Tibial artery (tissue), 4 donors: ENCODE measurements at regions not wholly inside any gene's neighbourhood (a gene's known extent, or its start where the extent isn't known, plus 50 kb on each side); places are given as distances from the start of the nearest gene placed in this dataset.

ENCODE experiments used
- DNase-seq, 2 donors: peaks; one replicate each; pipeline ENCODE4 v3.0.0-alpha.2; 2019
- H3K27ac ChIP-seq, 2 donors: fragments of 200-600 bp; sonication (generic) in 1 of 2; 1 replicate in 1 of 2; 2 replicates in 1 of 2; pipeline ENCODE4 v1.5.1; 2018 to 2019; ENCODE audit warnings: mild to moderate bottlenecking in 1 of 2
- H3K27me3 ChIP-seq, 2 donors: fragments of 200-600 bp; sonication (generic) in 1 of 2; one replicate each; pipeline versions ENCODE4 v1.5.1 to v1.6.0; 2016 to 2019
- H3K36me3 ChIP-seq, 3 donors: fragments of 200-600 bp; sonication (generic) in 2 of 3; one replicate each; pipeline ENCODE4 v1.5.1; 2016 to 2019; ENCODE audit warnings: mild to moderate bottlenecking in 2 of 3
- H3K4me1 ChIP-seq, 4 donors: fragments of 200-600 bp; sonication (generic) in 2 of 4; 1 replicate in 3 of 4; 2 replicates in 1 of 4; pipeline ENCODE4 v1.5.1; 2016 to 2019
- H3K4me3 ChIP-seq, 2 donors: fragments of 200-600 bp; sonication (generic) in 1 of 2; 1 replicate in 1 of 2; 2 replicates in 1 of 2; pipeline ENCODE4 v1.5.1; 2018 to 2019; ENCODE audit warnings: mild to moderate bottlenecking in 2 of 2
- H3K9me3 ChIP-seq, 3 donors: fragments of 200-600 bp; sonication (generic) in 1 of 3; one replicate each; pipeline ENCODE4 v1.5.1; 2016 to 2019
- intact Hi-C: fragments of 100-400 bp; cut with DNase I; formaldehyde crosslinking; loops from one replicate; pipeline ENCODE4 v1.15.0; 2023; ENCODE audit warnings: low total_unique reads
- TF ChIP-seq, protein P1 (sequence below), 2 experiments: fragments of 200-600 bp in 1 of 2; fragments of 450-650 bp in 1 of 2; IDR thresholded peaks; one replicate each; pipeline ENCODE4 v1.5.1; 2017 to 2019; ENCODE audit warnings: antibody characterized with exemption in 2 of 2, mild to moderate bottlenecking in 1 of 2, moderate library complexity in 1 of 2

DNA sequence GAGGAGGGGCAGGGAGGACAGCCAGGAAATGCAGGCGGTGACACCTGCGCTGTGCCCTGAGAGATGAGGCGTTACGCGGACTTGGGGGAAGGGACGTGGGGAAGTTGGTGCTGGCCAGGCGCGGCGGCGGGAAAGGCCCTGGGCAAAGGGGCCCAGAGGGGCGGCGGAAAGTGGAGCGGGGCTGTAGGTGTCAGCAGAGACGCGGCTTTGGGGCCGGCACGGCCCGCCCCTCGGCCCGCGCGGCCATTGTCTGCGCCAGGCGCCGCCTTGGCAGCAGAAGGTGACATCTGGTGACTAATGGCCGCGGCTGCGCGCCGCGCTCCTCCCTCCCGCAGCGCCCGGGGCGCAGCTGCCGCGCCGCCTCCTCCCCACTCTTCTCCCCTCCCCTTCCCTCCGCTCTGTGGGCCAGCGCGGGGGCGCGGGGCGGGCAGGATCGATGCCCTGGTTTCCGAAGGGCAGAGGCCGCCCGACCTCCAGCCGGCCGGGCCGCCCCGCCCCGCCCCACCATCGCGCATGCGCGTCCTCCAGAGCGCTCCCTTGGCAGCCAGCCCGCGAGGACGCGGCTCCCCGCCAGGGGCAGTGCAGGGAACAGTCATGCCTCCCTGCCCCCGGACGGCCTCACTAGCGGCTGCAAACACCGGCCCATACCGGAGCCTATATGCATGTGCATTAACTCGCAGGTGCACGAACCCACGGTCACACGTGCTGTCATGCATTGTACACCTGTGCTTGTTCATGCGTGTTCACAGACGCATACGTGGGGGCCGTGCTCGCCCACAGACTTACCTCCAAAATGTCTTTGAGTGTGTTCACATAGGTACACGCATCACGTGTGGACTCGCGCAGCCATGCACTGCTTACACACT is 269.6 kb downstream of the RPS24 start:
- Histone ChIP-seq H3K9me3 (no peaks in the 10 kb centered on the region), H3K36me3 (no peaks in the 10 kb centered on the region), H3K4me3 (peak overlapping the region; percentile 60), H3K4me1 (peaks cover 4 to 14% (median 10%) of the 10 kb centered on the region in 4 donors), H3K27me3 (no peaks in the 10 kb centered on the region), H3K27ac (peak overlapping the region; percentile 78 to 89)
- DNase-seq: peak; percentile 90 to 96
- intact Hi-C loops: loop anchor here (5.0 kb wide), 3 partner anchors 91 to 894 kb away; no protein-coding TSS in a partner anchor
- TF ChIP-seq, protein P1, sequence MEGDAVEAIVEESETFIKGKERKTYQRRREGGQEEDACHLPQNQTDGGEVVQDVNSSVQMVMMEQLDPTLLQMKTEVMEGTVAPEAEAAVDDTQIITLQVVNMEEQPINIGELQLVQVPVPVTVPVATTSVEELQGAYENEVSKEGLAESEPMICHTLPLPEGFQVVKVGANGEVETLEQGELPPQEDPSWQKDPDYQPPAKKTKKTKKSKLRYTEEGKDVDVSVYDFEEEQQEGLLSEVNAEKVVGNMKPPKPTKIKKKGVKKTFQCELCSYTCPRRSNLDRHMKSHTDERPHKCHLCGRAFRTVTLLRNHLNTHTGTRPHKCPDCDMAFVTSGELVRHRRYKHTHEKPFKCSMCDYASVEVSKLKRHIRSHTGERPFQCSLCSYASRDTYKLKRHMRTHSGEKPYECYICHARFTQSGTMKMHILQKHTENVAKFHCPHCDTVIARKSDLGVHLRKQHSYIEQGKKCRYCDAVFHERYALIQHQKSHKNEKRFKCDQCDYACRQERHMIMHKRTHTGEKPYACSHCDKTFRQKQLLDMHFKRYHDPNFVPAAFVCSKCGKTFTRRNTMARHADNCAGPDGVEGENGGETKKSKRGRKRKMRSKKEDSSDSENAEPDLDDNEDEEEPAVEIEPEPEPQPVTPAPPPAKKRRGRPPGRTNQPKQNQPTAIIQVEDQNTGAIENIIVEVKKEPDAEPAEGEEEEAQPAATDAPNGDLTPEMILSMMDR (IDR thresholded peaks at IDR 0.05): peak; percentile 74 to 87

GRCh38 chr10:78304091-78305045 is 270.7 kb downstream of the RPS24 start:
- H3K27me3 ChIP-seq: no peaks in the 10 kb centered on the region
- H3K9me3 ChIP-seq: no peaks in the 10 kb centered on the region
- H3K27ac ChIP-seq: no peak overlapping the region
- no peak for DNase-seq
- H3K36me3 ChIP-seq: no peaks in the 10 kb centered on the region
- H3K4me3 ChIP-seq: no peak overlapping the region
- H3K4me1 ChIP-seq: peaks cover 4 to 14% (median 10%) of the 10 kb centered on the region in 4 donors
- intact Hi-C loops: loop anchor here (5.0 kb wide), 3 partner anchors 92 to 893 kb away; no protein-coding TSS in a partner anchor
- TF ChIP-seq, protein P1 (IDR thresholded peaks at IDR 0.05): no peak

DNA sequence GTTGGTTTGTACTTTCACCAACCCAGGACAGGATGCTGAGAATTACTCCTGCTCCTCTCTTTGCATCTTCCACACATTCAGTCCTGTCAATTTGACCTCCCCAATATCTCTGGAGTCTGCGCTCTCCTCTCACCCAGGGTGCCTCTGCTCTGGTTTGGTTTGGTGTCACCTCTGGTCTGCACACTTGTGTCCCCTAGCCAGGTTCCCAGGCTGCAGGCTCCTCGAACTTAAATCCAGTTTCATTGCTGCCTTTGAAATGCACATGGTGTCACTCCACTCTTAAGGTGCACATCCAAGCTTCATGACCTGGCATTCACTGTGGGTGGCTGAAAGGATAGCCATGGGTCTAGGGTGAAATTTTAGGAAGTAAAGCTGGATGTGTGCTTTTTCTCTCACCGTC is 271.6 kb downstream of the RPS24 start:
- Histone ChIP-seq H3K36me3 (no peaks in the 10 kb centered on the region), H3K27ac (no peak overlapping the region), H3K9me3 (no peaks in the 10 kb centered on the region), H3K4me3 (no peak overlapping the region), H3K4me1 (peaks cover 4 to 14% (median 10%) of the 10 kb centered on the region in 4 donors), H3K27me3 (no peaks in the 10 kb centered on the region)
- intact Hi-C loops: no loop called here
- TF ChIP-seq, protein P1 (IDR thresholded peaks at IDR 0.05): no peak
- no peak for DNase-seq

GRCh38 chr10:78306358-78306757 is 272.7 kb downstream of the RPS24 start:
- intact Hi-C loops: no loop called here
- H3K4me1 ChIP-seq: peaks cover 4 to 14% (median 10%) of the 10 kb centered on the region in 4 donors
- no peak overlapping the region for H3K27ac ChIP-seq
- no peak overlapping the region for H3K4me3 ChIP-seq
- H3K27me3 ChIP-seq: no peaks in the 10 kb centered on the region
- DNase-seq: no peak
- H3K9me3 ChIP-seq: no peaks in the 10 kb centered on the region
- TF ChIP-seq, protein P1 (IDR thresholded peaks at IDR 0.05): no peak
- H3K36me3 ChIP-seq: no peaks in the 10 kb centered on the region

DNA sequence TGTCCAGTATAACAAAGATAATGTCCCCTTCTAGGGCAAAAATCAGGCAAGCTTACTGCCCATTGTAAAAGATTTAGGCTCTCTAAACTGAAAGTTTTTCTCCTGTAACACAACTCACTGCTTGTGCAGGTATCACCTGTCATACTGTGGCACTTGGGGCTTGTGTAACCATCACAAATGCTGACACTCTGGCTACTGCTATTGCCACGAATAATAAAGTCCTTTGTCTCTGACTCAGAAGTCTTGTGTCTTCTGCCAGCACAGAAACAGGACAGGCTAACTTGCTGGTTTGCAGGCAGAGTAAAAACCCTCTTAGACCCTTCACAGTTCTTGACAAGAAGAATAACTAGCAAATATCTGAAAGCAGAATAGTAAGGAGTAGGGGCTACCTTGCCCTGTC is 273.9 kb downstream of the RPS24 start:
- Histone ChIP-seq H3K4me3 (no peak overlapping the region), H3K9me3 (no peaks in the 10 kb centered on the region), H3K27ac (no peak overlapping the region), H3K27me3 (no peaks in the 10 kb centered on the region), H3K36me3 (no peaks in the 10 kb centered on the region), H3K4me1 (peaks cover 4 to 9% (median 7%) of the 10 kb centered on the region in 4 donors)
- intact Hi-C loops: no loop called here
- TF ChIP-seq, protein P1 (IDR thresholded peaks at IDR 0.05): no peak
- no peak for DNase-seq
